HG03342 (cell line): ENCODE measurements at regions not wholly inside any gene's neighbourhood (a gene's known extent, or its start where the extent isn't known, plus 50 kb on each side); places are given as distances from the start of the nearest gene placed in this dataset.

ENCODE experiments used
- ATAC-seq: cut with Tn5 transposase; IDR thresholded peaks from one replicate; pipeline ENCODE4 v1.9.1; 2021; ENCODE audit warnings: mild to moderate bottlenecking, moderate library complexity; ENCODE audit not compliant: unreplicated experiment

GRCh38 chr5:2027790-2028189, 145.1 kb upstream of the IRX4 start:
- no peak for ATAC-seq

- no peak for ATAC-seq
Observed at GRCh38 chr5:2024986-2025721, 142.4 kb upstream of the IRX4 start.

GRCh38 chr5:2023196-2023595, 140.5 kb upstream of the IRX4 start:
- no peak for ATAC-seq

GRCh38 chr5:2022436-2022835, 139.7 kb upstream of the IRX4 start:
- ATAC-seq, result no peak

DNA sequence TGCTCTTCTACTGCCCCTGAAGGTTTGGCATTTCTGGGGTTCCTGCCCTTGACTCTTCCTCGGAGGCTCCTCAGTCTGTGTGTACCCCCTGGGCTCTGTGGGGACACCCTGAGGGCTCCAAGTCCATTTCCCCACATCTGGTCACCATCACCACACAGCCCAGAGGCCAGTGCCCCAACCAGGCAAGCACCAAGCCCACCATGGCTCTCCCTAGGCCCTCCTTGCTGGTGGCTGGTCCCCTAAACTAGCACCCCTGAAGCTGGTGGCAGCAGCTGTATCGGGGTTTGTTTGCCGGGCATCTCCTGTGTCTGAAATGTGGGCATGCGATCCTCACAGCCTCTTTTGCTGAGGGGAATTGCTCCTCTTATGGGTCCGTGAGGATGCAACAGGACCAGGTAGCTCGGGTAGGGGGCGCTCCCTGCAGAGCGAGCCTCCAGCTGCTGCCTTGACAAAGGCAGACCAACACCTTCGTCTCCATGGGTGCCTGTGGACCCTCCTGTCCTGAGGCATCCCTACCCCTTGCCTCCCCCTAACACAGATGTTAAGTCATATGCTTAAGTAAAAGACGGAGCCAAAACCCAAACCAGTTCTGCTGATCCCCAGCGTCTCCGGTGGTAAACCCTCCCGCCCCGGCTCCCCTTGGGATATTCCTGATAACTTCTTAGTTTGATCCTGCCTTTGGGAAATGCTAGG, 138.9 kb upstream of the IRX4 start:
- ATAC-seq, result no peak

DNA sequence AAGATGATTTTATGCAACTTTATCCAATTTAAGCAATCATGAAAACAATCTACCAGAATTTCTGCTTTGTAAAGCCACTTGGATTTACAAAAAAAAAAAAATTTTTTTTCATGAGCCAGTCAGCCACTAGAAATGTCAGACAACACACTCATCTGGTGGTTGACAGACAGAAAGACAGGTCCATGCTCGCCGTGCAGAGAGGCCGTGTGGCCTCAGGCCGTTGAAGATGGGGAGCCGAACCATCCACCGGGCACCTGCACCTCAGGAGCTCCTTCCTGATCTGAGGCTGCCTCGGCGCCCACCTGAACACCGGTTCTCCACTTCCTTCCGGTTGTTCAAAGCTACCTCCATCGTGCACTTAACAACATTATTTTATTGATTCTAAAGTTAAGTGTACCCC, 138.0 kb upstream of the IRX4 start:
- ATAC-seq, result no peak

- no peak for ATAC-seq
Observed at GRCh38 chr5:2019716-2020115, 137.0 kb upstream of the IRX4 start.

DNA sequence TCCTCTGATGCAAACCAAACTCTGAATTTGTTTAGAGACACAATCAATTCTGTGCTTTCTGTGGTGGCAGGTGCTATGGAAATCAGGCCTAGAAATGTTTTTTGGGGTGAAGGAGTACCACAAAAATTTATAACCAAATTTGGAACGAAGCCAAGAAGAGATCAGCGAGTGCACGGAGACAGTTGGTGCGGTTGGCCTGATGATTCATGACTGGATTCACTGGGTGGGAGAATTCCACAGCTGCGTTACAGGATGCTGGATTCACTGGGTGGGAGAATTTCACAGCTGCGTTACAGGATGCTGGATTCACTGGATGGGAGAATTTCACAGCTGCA, 135.6 kb upstream of the IRX4 start:
- no peak for ATAC-seq

- ATAC-seq, result no peak
Observed at GRCh38 chr5:2017540-2018389, 135.0 kb upstream of the IRX4 start.

DNA sequence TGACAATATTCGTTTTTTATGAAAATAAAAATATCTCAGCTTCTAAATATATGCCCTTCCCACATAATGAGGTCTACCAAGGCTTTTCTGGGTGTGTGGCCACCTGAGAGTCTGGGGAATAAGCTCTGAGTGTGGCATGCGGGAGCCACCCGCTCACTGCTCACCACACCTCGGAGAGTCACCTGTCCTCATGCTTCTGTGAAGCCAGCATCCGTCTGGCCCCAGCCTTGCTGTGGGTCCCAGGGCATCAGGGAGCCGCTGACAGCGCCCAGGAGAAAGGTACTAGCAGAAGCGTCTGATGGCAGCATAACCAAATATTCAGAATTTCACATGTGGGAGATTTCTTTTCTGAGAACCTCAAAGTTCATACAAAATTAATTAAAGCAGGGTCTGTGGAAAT, 133.2 kb upstream of the IRX4 start:
- ATAC-seq, result no peak

DNA sequence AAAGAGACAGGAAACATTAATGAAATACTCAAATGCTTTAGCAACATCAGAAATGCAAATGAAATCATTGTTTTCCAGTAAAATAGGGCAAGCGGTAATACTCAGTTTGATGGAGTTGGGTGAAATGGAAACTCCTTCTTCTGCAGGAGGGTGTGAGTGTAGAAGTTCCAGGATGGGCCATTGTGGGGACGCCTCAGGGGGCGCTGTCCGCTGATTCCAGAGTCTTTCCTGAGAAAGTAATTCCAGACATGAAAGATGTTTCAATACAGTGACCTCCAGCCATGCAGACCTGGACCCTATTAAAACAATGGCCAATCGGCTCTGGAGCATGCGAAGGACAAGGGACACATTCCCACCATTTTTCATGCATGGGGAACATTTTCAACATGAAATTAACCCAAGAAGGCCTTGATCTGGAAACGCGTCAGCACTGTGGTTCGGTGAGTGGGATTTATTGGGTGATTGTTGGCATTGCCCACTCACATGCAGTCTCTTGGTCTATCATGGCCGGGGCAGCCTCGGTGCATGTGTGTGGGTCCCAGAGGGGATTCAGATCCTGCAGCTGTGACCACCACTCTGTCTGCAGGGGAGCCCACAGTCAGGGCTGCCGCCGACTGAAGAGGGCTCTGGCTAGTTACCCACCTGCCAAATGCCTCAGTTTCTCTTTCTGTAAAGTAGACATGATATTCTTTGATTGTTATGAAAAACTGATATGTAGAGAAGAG, 132.6 kb upstream of the IRX4 start:
- ATAC-seq, result no peak

DNA sequence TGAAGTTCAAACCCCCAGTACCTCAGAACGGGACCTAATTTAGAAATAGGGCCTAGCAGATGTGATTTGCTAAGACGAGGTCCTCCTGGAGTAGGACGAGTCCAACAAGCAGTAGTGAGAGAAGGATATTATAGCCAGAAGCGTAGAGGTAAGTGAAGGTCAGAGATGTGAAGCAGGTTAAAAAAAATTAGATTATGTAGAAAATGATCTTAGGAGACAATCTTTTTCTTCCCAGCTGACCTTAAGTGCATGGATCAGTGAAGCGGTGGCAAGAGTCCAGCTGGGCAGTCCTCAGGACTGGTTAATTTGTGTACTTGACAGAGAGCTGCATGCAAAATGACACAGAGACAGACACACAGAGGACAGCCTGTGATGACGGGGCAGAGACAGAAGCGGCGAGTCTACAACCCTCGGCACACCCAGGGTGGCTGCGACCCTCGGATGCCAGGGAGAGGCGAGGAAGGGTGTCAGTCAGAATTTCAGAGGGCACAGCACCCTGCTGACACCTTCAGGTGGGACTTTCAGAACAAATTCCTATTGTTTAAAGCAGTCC, 131.4 kb upstream of the IRX4 start:
- no peak for ATAC-seq

DNA sequence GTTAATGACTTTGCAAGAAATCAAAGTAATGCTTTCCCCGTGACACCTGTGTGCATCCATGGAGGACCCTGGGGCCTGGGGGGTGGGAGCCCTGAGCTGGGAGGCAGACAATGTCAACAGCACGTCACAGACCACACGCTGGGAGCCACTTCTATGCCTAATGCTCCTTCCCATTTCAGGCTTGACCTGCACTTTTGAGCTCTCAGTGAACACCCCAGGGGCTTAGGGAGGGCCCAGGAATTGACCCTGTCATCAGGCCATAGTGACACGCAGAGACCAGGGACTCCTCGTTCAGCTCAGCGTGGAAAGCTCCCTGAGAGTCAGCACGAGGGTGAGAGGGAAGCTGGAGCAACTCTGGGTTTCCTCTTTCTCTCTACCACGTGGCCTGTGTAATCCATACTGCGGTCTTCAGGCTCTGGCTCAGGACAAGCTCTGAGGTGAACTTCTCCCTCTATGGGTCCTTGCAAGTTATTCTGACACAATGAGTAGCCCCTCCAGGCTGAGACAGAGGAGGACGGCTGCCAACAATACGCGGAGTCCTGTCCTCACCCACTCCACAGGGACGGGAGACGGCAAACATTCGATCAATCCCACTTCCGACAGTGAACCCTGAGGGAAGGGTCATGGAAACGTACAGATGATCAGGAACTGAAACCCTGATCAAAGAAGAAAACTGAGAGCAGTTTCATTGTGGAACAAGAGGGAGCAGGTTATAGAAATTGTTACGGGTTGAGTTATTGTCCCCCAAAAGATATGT, 130.8 kb upstream of the IRX4 start:
- no peak for ATAC-seq

DNA sequence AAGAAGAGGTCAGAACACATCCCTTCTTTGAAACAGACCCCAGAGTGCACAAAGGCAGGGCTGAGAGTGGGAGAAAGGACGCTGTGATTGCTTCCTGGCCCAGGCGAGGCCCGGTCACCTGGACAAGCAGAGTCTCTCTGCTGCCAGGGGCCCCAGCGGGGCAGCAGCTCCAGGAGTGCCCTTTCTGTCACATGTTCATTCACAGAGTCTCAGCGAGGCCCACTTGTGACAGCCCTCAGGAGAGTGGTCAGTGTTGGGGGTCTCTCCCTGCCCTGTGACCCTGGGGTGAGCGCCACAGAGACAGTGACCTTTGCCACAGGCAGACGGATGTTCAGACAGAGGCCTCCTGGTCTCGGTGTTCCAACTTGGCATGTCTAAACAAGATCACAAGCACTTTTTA, 130.2 kb upstream of the IRX4 start:
- no peak for ATAC-seq

DNA sequence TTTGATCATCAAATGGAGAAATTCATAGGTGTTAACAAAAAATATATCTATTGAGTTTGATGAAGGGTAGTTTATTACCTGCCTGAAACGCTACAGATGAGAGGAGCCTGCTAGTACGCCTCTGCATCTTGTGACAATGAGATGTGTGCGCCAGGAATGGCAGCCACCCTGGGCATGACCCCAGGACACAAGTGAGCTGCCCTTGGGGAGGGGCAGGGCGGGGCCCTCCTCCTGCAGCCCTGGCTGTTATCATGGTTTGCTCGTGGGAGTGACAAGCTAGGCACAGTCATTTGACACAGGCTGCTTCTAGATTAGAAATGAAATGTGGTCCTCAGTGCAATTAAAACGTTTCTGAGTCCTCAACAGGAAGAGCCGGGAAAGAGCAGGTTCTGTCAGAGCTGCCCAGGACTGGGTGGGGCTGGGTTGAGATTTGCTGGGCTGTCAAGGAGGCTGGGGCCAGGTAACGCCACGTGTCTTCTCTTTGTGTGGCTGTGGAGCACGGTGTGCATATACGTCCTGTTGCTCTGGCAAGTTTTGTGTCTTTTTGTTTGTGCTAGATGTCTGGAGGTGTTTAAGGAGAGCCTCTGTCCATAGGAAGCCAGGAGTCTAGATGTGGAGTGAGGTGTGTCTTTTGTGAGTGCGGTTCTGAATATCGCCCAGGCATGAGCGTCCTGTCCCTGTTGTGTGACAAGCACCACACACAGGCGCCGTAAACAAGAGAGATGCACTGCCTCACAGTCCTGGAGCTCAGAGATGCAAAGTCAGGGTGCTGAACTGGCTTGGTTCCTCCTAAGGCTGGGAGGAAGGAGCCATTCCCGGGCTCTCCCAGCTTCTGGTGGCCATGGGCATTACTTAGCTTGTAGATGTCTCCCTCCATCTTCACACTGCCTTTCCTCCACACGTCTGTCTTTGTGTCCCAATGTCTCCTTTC, 129.0 kb upstream of the IRX4 start:
- ATAC-seq, result no peak

DNA sequence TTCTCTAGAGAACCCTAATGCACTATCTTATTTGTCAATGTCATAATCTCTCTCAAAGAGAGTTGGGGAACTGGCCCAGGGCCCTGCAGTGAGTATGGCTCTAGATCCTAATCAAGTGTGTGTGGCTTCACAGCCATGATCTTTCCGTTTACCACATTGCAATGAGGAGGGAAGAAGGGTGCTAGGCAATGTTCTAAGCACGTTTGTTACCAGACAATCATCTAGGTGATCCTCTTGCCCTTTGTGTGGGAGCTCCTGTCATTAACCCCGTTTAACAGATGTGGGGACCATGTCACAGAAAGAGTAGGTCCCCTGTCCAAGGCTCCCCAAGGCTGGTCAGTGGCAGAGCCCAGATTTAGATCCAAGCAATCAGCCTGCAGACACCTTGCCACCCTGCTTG, 128.2 kb upstream of the IRX4 start:
- ATAC-seq, result no peak

DNA sequence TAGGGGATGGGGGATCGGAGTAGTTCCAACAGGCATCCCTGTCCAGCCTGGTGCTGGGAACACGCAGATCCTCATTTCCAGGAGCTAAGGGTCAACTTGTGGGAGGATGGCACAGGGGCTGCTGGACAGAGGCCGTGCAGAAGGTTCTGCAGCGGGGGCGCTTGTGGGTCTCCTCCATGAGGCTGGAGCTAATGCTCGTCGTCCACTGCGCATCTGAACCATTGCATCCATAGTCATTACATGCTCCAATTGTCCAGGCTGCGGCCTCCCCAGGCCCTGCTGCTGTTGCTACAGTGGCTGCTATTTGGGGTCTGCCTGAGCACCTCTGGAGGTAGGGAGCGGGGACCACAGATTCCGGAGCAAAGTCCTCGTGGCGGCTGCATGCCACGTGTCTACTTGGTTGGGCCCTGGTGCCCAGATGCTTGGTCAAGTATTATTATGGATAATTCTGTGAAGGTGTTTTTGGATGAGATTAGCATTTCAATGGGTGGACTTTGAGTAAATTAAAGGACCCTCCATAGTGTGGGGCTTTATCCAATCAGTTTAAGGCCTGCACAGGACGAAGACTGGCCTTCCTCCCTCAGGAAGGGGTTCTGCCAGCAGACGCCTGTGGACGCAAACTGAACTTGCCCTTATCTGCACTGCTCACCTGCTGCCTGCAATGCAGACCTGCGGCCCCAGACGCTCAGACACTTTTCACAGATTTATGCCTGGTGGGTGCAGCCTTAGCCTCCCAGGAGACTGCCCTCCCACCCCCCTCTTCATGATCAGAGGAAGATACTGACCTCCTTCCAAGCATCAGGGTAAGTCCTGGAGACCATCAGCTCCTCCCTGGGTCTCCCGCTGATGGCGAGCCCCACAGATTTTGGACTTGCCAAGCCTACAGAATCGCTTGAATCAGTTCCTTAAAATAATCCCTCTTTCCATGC, 127.5 kb upstream of the IRX4 start:
- ATAC-seq, result no peak
